Activated naive CD8-positive, alpha-beta T cell treated with anti-CD3 and anti-CD28 coated beads for 36 hours (primary cell): ENCODE measurements at regions not wholly inside any gene's neighbourhood (a gene's known extent, or its start where the extent isn't known, plus 50 kb on each side); places are given as distances from the start of the nearest gene placed in this dataset.
"Not testable (repeated sequence)": the region's sequence is repeated elsewhere in the genome, so short reads cannot be mapped to it uniquely, and the experiment has no call there.

Source experiments
- DNase-seq: peaks from one replicate; pipeline ENCODE4 v3.0.0; 2021
- H3K27ac Mint-ChIP-seq: one replicate; pipeline ENCODE4 v1.8.0; 2022; ENCODE audit warnings: mild to moderate bottlenecking, moderate library complexity, mixed read lengths
- H3K27me3 Mint-ChIP-seq: one replicate; pipeline ENCODE4 v1.8.0; 2022; ENCODE audit warnings: mild to moderate bottlenecking, mixed read lengths
- H3K36me3 Mint-ChIP-seq: one replicate; pipeline ENCODE4 v1.8.0; 2021; ENCODE audit warnings: mild to moderate bottlenecking, mixed read lengths
- H3K4me1 Mint-ChIP-seq: one replicate; pipeline ENCODE4 v1.8.0; 2021; ENCODE audit warnings: mixed read lengths
- H3K4me3 Mint-ChIP-seq: one replicate; pipeline ENCODE4 v1.8.0; 2022; ENCODE audit warnings: mild to moderate bottlenecking, moderate library complexity, mixed read lengths
- H3K9me3 Mint-ChIP-seq: one replicate; pipeline ENCODE4 v1.8.0; 2022; ENCODE audit warnings: mixed read lengths

DNA sequence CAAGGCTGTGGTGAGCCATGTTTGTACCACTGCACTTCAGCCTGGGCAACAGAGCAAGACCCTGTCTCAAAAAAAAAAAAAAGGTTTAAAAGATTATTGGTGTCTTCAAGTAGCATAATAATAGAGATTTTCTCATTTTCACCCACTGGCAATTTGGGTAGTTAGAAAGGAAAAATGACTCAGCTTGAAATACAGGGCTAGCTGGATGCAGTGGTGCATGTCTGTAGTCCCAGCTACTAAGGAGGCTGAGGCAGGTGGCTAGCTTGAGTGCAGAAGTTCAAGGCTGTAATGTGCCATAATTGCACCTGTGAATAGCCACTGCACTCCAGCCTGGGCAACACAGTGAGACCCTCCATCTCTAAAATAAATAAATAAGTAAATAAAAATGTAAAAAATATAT lies 111.1 kb downstream of the ARRDC3 start:
- Mint-ChIP-seq H3K4me3 (no peak overlapping the region), H3K36me3 (no peaks in the 10 kb centered on the region), H3K9me3 (no peaks in the 10 kb centered on the region), H3K4me1 (peaks cover 14% of the 10 kb centered on the region), H3K27ac (no peak overlapping the region), H3K27me3 (no peaks in the 10 kb centered on the region)
- no peak for DNase-seq

DNA sequence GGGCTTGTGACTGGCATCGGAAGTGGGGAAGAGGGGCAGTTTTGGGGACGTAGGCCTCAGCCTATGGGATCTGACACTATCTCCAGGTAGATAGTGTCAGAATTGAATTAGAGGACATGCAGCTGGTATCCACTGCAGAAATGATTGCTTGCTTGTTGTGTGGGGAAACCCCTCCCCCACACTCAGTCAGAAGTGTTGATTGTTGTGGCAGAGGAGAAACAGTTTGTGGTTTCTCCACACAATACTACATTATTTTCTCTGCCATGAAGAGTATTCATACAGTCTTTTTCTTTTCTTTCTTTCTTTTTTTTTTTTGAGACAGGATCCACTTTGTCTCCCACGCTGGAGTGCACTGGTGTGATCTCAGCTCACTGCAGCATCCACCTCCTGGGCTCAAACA lies 113.9 kb downstream of the ARRDC3 start:
- DNase-seq, result no peak
- Mint-ChIP-seq H3K36me3 (no peaks in the 10 kb centered on the region), H3K27ac (no peak overlapping the region), H3K27me3 (no peaks in the 10 kb centered on the region), H3K4me3 (no peak overlapping the region), H3K4me1 (peaks cover 22% of the 10 kb centered on the region), H3K9me3 (no peaks in the 10 kb centered on the region)

DNA sequence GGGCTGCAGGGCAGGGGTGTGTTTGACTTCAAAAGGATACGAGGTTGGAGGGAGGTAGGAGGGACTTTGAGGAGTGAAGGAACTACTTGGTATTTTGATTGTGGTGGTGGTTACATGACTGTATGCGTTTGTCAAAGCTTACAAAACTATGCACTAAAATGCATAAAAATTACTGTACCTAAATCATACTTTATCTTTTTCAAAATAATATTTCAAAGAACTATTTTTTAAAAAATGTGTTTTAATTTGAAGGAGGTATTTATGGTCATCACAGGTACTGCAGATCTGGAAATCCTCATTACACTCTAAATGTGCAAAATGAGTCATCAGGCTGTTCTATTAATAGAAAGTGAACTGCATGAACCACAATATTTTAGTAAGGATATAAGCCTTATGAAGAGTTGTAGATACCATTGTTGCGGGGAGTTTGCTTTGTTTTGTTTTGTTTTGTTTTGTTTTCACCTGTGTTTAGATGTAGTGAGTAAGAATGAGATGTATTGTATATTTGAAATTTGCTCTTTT lies 116.9 kb downstream of the ARRDC3 start:
- Mint-ChIP-seq H3K4me3 (peak overlapping the region; percentile 4), H3K4me1 (peaks cover 20% of the 10 kb centered on the region), H3K27ac (no peak overlapping the region), H3K36me3 (no peaks in the 10 kb centered on the region), H3K27me3 (no peaks in the 10 kb centered on the region), H3K9me3 (peaks cover 2% of the 10 kb centered on the region)
- no peak for DNase-seq

DNA sequence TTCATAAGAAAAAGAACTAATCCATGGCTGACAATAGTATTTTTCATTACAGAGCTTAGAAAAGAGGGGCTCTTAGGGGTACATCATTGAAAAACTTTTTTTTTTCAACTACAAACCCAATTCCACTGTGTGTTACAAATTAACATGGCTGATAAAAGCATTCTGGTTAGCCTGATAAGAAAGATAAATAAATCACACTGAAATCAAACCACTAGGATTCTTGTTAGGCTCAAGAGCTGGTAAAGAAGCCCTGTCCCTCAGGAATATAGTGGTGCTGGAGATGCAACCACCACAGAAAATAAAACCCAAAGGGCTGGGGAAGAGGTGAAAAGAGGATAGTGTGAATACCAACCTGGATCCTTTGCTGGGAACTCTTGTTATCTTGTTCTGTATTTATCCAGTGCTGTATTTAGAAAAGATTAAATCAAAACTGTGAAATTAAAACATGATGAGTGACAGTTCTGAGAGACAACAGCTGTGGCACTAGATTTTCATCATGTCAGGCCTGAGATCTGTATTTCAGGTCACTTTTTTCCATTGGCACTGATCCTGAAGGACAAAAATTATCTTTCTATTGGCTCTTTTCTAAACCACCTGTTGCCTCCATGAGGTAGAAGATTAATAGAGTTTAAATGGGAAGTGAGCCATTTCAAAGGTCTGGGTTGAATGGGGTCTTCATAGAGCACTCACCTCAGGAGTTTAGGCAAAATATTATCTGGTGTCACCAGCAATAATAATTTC lies 118.6 kb downstream of the ARRDC3 start:
- H3K27ac Mint-ChIP-seq, result no peak overlapping the region
- H3K27me3 Mint-ChIP-seq, result no peaks in the 10 kb centered on the region
- H3K4me1 Mint-ChIP-seq, result peaks cover 17% of the 10 kb centered on the region
- H3K4me3 Mint-ChIP-seq, result no peak overlapping the region
- H3K9me3 Mint-ChIP-seq, result peaks cover 2% of the 10 kb centered on the region
- no peak for DNase-seq
- H3K36me3 Mint-ChIP-seq, result no peaks in the 10 kb centered on the region

DNA sequence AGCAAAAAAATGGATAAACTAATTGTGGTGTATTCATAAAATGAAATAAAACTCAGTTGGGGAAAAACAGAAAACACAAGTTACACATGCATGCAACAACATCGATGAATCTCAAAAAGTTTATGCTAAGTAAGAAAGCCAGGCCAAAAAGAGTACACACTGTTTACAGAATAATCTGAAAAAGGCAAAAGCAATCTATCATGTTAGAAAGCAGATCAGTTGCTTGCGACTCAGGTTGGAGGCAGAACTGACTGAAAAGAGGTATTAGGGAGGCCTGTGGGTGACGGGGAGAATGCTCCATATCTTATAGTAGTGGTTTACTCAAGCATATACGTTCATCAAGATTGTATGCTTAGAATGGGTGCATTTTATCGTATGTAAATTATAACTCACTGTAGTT lies 119.2 kb downstream of the ARRDC3 start:
- no peaks in the 10 kb centered on the region for H3K36me3 Mint-ChIP-seq
- no peaks in the 10 kb centered on the region for H3K27me3 Mint-ChIP-seq
- peaks cover 12% of the 10 kb centered on the region for H3K4me1 Mint-ChIP-seq
- H3K4me3 Mint-ChIP-seq, result no peak overlapping the region
- peaks cover 2% of the 10 kb centered on the region for H3K9me3 Mint-ChIP-seq
- no peak for DNase-seq
- no peak overlapping the region for H3K27ac Mint-ChIP-seq

DNA sequence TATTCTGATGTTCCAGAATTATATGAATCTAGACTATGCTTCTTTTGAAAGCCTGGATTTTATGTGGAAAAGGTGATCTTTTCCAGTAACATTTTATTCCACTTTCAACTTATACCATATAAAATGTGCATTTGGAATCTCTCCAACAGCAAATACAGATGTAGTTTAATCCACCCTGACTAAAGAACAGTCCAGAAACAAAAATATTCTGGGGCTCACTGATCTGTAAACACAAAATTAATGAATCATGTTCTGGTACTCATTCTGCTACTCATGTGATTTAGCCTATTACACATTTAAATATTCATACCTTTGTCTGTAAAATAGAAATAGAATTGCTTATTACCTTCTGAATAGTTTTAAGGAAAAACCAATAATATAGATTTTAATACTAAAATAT lies 125.8 kb downstream of the ARRDC3 start:
- Mint-ChIP-seq H3K4me1 (no peaks in the 10 kb centered on the region), H3K27ac (no peak overlapping the region), H3K4me3 (no peak overlapping the region), H3K27me3 (no peaks in the 10 kb centered on the region), H3K36me3 (no peaks in the 10 kb centered on the region), H3K9me3 (no peaks in the 10 kb centered on the region)
- no peak for DNase-seq

DNA sequence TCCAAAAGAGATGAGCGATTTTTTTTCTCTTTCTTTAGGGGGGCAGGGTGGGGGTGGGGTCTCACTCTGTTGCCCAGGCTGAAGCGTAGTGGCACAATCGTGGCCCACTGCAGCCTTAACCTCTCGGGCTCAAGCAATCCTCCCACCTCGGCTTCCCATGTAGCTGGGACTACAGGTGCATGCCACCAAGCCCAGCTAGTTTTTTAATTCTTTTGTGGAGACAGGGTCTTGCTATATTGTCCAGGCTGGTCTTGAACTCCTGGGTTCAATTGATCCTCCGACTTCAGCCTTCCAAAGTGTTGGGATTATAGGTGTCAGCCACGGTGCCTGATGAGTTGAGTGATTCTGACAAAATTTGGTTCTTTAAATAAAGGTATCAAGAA lies 127.0 kb downstream of the ARRDC3 start:
- H3K27ac Mint-ChIP-seq, result no peak overlapping the region
- H3K4me3 Mint-ChIP-seq, result no peak overlapping the region
- no peaks in the 10 kb centered on the region for H3K9me3 Mint-ChIP-seq
- H3K4me1 Mint-ChIP-seq, result no peaks in the 10 kb centered on the region
- no peaks in the 10 kb centered on the region for H3K36me3 Mint-ChIP-seq
- no peak for DNase-seq
- no peaks in the 10 kb centered on the region for H3K27me3 Mint-ChIP-seq

DNA sequence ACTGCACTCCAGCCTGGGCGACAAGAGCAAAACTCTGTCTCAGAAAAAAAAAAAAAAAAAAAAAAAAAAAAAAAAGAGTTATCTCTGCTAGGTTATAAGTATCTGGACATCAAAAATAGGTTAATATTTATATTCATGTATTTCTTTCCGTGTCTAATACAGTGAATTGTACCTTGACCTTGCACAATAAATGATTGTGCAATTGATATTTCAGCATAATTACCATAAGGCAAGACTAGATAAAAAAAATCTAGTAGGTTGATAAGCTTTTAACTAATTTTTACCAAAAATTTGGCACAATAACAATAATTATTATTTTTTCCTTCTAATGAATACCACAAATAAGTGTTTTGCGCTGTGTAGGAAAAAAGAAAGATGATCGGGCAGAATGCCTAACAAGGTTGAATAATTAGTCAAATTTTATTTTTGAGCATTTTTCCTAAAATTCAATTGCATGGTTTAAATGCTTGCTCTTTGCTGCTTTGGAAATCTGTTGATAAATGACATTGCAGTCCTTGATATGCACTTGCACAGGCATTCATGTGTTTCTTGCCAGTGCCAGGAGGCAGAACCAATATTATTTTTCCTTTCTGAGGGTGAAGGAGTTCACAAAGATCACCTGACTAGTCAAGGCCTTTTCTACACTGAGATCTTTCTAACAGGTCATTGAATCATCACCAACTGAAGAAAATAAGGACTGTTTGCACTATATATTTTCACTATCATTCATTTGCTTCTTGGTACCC lies 127.5 kb downstream of the ARRDC3 start:
- Mint-ChIP-seq H3K4me3 (no peak overlapping the region), H3K4me1 (no peaks in the 10 kb centered on the region), H3K36me3 (no peaks in the 10 kb centered on the region)

DNA sequence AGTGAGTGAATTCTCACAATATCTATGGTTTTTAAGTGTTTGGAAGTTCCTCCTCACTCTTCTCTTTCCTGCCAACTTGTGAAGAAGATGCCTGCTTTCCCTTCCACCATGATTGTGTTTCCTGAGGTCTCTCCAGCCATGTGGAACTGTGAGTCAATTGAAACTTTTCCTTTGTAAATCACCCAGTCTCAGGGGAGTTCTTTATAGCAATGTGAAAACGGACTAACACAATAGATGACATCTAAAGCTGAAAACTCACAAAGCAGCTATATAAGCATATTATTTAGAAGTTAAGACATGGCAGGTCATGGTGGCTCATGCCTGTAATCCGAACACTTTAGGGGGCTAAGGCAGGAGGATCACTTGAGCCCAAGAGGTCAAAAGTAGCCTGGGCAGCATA lies 130.2 kb downstream of the ARRDC3 start:
- no peaks in the 10 kb centered on the region for H3K36me3 Mint-ChIP-seq
- H3K4me1 Mint-ChIP-seq, result no peaks in the 10 kb centered on the region
- H3K9me3 Mint-ChIP-seq, result peaks cover 6% of the 10 kb centered on the region
- no peak overlapping the region for H3K27ac Mint-ChIP-seq
- no peak overlapping the region for H3K4me3 Mint-ChIP-seq
- DNase-seq, result no peak
- no peaks in the 10 kb centered on the region for H3K27me3 Mint-ChIP-seq

More for the DNA sequence above, 127.5 kb downstream of the ARRDC3 start:
- Mint-ChIP-seq H3K27me3 (no peaks in the 10 kb centered on the region), H3K9me3 (no peaks in the 10 kb centered on the region), H3K27ac (no peak overlapping the region)
- no peak for DNase-seq

DNA sequence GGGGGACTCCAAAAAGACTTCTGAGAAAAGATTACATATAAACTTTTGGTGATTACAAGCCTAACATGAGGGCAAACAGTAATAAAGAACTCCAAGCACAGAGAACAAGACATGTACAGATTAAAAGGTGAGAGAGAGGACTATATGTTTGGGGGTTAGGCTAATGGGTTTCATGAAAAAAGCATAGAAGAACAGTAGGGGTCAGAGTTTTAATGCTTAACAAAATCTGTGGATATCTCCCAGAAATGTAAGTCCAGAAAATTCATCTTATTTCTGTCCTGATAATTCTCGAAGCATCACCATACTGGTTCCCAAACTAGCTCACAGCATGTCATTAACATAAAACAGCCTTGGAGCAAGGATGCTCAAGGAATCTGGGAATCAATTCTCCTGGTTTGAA lies 137.2 kb downstream of the ARRDC3 start:
- Mint-ChIP-seq H3K27ac (no peak overlapping the region), H3K4me1 (peaks cover 2% of the 10 kb centered on the region), H3K36me3 (peaks cover 6% of the 10 kb centered on the region), H3K27me3 (no peaks in the 10 kb centered on the region), H3K9me3 (peaks cover 15% of the 10 kb centered on the region), H3K4me3 (no peak overlapping the region)
- DNase-seq, result no peak

DNA sequence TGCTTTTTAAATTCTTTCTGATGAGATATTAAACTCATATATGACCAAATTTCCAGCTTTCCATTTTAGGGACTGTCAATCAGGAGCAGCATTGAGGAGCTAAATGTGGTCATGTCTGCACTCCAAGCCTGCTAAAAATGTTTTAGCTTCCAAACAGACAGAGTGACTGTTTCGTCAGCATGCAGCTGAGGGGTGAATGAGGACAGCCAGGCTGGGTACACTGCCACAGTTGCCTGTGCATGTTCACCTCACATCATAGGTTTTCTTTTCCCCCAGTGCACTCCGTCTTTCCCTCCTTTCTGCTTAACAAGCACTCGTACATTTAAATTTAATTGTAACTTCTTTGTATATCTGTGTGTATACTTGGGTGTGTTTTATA lies 138.1 kb downstream of the ARRDC3 start:
- no peak for DNase-seq
- Mint-ChIP-seq H3K27ac (no peak overlapping the region), H3K4me3 (no peak overlapping the region), H3K27me3 (no peaks in the 10 kb centered on the region), H3K9me3 (peaks cover 13% of the 10 kb centered on the region), H3K36me3 (peaks cover 6% of the 10 kb centered on the region), H3K4me1 (peaks cover 6% of the 10 kb centered on the region)

DNA sequence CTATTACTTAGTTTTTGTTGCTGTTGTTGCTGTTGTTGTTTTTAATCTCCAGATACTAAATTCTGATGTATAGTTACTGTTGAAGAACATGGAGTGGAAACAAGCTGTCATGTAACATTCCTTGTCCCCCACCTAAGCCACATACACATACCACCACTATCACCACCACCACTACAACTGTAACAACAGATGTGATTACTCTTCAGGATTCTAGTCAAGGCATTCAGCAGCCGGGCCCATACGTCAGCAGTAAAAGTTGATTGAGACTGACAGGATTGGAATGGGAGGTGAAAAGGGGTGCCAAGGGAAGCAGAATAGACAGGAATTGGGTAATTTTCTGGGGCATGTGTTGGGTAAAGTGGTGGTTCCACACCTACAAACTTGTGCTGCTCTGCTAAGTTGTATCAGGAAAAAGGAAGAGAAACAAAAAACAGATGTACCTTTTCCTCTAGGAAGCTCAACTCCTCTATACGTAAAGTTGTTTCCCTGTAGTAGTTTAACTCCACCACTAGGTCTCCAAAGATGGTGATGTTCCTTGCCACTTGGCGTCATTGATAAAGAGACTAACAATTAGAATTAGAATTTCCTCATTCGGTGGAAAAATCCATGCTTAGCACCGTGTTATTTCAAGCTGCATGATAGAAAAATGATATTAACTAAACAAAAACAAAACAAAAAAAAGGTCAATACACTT lies 138.6 kb downstream of the ARRDC3 start:
- Mint-ChIP-seq H3K4me3 (no peak overlapping the region), H3K27me3 (no peaks in the 10 kb centered on the region), H3K4me1 (peaks cover 6% of the 10 kb centered on the region), H3K36me3 (peaks cover 6% of the 10 kb centered on the region), H3K27ac (no peak overlapping the region), H3K9me3 (peaks cover 10% of the 10 kb centered on the region)
- DNase-seq, result no peak

DNA sequence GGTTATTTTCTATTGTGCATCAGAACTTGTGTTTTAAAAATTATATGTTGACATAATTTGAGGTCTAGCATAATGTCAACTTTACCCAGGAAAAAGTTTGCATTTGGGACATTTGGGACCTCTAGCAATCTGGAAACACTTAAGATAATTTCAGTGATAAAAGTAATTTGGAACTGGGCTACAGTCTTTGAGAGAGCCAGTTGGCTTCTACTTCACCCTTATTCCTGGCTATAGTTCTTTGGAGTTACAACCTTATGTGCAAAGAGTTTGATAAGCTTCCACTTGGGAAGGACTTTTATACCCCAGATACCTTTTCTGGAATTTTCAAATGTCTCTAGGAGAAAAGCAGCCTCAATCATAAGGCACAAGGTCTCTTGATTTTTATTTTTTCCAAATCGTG lies 139.3 kb downstream of the ARRDC3 start:
- H3K4me3 Mint-ChIP-seq, result no peak overlapping the region
- no peak overlapping the region for H3K27ac Mint-ChIP-seq
- peaks cover 6% of the 10 kb centered on the region for H3K4me1 Mint-ChIP-seq
- no peaks in the 10 kb centered on the region for H3K27me3 Mint-ChIP-seq
- no peak for DNase-seq
- peaks cover 8% of the 10 kb centered on the region for H3K9me3 Mint-ChIP-seq
- peaks cover 6% of the 10 kb centered on the region for H3K36me3 Mint-ChIP-seq

DNA sequence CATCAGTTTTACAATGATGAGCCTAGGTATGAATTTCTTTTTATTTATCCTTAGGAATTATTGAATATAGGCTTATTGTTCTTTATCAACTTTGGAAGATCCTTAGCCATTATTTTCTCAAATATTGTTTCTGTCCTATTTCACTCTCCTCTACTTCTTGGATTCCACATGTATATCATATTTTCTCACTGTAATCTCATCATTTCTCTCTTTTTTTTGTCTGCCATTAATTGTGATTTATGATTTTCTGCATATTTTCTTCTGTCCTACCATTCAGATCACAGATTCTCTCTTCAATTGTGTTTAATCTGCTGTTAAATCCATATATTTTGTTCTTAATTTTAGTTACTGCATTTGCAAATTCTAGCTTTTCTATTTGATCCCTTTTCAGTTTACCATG lies 139.8 kb downstream of the ARRDC3 start:
- DNase-seq, result no peak
- Mint-ChIP-seq H3K36me3 (peaks cover 6% of the 10 kb centered on the region), H3K27ac (no peak overlapping the region), H3K4me3 (no peak overlapping the region), H3K4me1 (peaks cover 6% of the 10 kb centered on the region), H3K9me3 (peaks cover 8% of the 10 kb centered on the region), H3K27me3 (no peaks in the 10 kb centered on the region)

DNA sequence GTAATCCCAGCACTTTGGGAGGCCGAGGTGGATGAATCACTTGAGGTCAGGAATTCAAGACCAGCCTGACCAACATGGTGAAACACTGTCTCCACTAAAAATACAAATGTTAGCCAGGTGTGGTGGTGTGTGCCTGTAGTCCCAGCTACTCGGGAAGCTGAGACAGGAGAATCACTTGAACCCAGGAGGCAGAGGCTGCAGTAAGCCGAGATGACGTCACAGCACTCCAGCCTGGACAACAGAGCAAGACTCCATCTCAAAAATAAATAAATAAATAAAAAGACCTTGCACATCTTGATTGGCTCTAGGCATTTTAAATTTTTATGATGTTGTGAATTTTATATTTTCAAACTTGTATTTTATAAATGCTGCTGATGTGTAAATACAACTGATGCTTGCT lies 141.7 kb downstream of the ARRDC3 start:
- not testable (repeated sequence) for H3K4me3 Mint-ChIP-seq, H3K9me3 Mint-ChIP-seq, H3K27me3 Mint-ChIP-seq, H3K36me3 Mint-ChIP-seq, H3K27ac Mint-ChIP-seq, H3K4me1 Mint-ChIP-seq, DNase-seq
